Ascending aorta (tissue), 2 donors: ENCODE measurements at regions not wholly inside any gene's neighbourhood (a gene's known extent, or its start where the extent isn't known, plus 50 kb on each side); places are given as distances from the start of the nearest gene placed in this dataset.

ENCODE experiments used
- DNase-seq, 2 donors: peaks; one replicate each; pipeline ENCODE4 v3.0.0-alpha.2; 2019; ENCODE audit warnings: low spot score in 2 of 2
- H3K27ac ChIP-seq, 2 donors: fragments of 200-600 bp; sonication (generic); one replicate each; pipeline ENCODE4 v1.5.1; 2016 to 2017; ENCODE audit warnings: mild to moderate bottlenecking in 1 of 2
- H3K27me3 ChIP-seq: fragments of 200-600 bp; sonication (generic); one replicate; pipeline ENCODE4 v1.5.1; 2017
- H3K36me3 ChIP-seq, 2 donors: fragments of 200-600 bp; sonication (generic); one replicate each; pipeline ENCODE4 v1.5.1; 2016
- H3K4me1 ChIP-seq, 2 donors: fragments of 200-600 bp; sonication (generic); one replicate each; pipeline ENCODE4 v1.5.1; 2016 to 2017; ENCODE audit warnings: mild to moderate bottlenecking in 1 of 2
- H3K4me3 ChIP-seq, 2 donors: fragments of 200-600 bp; sonication (generic); one replicate each; pipeline ENCODE4 v1.5.1; 2016 to 2017; ENCODE audit warnings: mild to moderate bottlenecking in 1 of 2
- H3K9me3 ChIP-seq, 2 donors: fragments of 200-600 bp; sonication (generic); one replicate each; pipeline ENCODE4 v1.5.1; 2016
- CTCF ChIP-seq, 3 experiments: fragments of 200-600 bp in 2 of 3; fragments of 450-650 bp in 1 of 3; sonication (generic) in 2 of 3; IDR thresholded peaks; one replicate each; pipeline ENCODE4 v1.5.1; 2016 to 2019; ENCODE audit warnings: antibody characterized with exemption in 3 of 3, mild to moderate bottlenecking in 1 of 3, moderate library complexity in 1 of 3
- intact Hi-C: fragments of 100-400 bp; cut with DNase I; formaldehyde crosslinking; loops from one replicate; pipeline ENCODE4 v1.15.1; 2023

GRCh38 chr1:213690341-213690917 lies 297.3 kb upstream of the PROX1 start:
- intact Hi-C loops = no loop called here
- Histone ChIP-seq H3K27ac (no peak overlapping the region), H3K27me3 (no peaks in the 10 kb centered on the region), H3K4me1 (no peaks in the 10 kb centered on the region), H3K36me3 (no peaks in the 10 kb centered on the region), H3K9me3 (no peaks in the 10 kb centered on the region), H3K4me3 (no peak overlapping the region)
- TF ChIP-seq CTCF (IDR thresholded peaks at IDR 0.05) = no peak
- DNase-seq = no peak

- H3K27me3 ChIP-seq = no peaks in the 10 kb centered on the region
- H3K36me3 ChIP-seq = no peaks in the 10 kb centered on the region
- intact Hi-C loops = no loop called here
- no peaks in the 10 kb centered on the region for H3K9me3 ChIP-seq
- no peaks in the 10 kb centered on the region for H3K4me1 ChIP-seq
- no peak for DNase-seq
- H3K4me3 ChIP-seq = no peak overlapping the region
- TF ChIP-seq CTCF (IDR thresholded peaks at IDR 0.05) = no peak
- no peak overlapping the region for H3K27ac ChIP-seq
Measured at GRCh38 chr1:213692321-213692720, 295.5 kb upstream of the PROX1 start.

GRCh38 chr1:213693864-213694263 lies 293.9 kb upstream of the PROX1 start:
- intact Hi-C loops = no loop called here
- no peaks in the 10 kb centered on the region for H3K4me1 ChIP-seq
- H3K27me3 ChIP-seq = no peaks in the 10 kb centered on the region
- no peaks in the 10 kb centered on the region for H3K36me3 ChIP-seq
- H3K9me3 ChIP-seq = no peaks in the 10 kb centered on the region
- TF ChIP-seq CTCF (IDR thresholded peaks at IDR 0.05) = no peak
- H3K27ac ChIP-seq = no peak overlapping the region
- DNase-seq = no peak
- no peak overlapping the region for H3K4me3 ChIP-seq

GRCh38 chr1:213697192-213697802 lies 290.5 kb upstream of the PROX1 start:
- Histone ChIP-seq H3K27me3 (no peaks in the 10 kb centered on the region), H3K9me3 (no peaks in the 10 kb centered on the region), H3K36me3 (no peaks in the 10 kb centered on the region), H3K4me1 (no peaks in the 10 kb centered on the region), H3K27ac (no peak overlapping the region), H3K4me3 (no peak overlapping the region)
- no peak for DNase-seq
- intact Hi-C loops = no loop called here
- no peak for TF ChIP-seq CTCF (IDR thresholded peaks at IDR 0.05)

GRCh38 chr1:213698092-213698702 lies 289.6 kb upstream of the PROX1 start:
- intact Hi-C loops = no loop called here
- Histone ChIP-seq H3K27ac (no peak overlapping the region), H3K27me3 (no peaks in the 10 kb centered on the region), H3K9me3 (no peaks in the 10 kb centered on the region), H3K36me3 (no peaks in the 10 kb centered on the region), H3K4me1 (no peaks in the 10 kb centered on the region), H3K4me3 (no peak overlapping the region)
- TF ChIP-seq CTCF (IDR thresholded peaks at IDR 0.05) = no peak
- DNase-seq = no peak
